GM15510 (cell line): ENCODE measurements at regions not wholly inside any gene's neighbourhood (a gene's known extent, or its start where the extent isn't known, plus 50 kb on each side); places are given as distances from the start of the nearest gene placed in this dataset.

Experiments used
- POLR2A ChIP-seq: IDR thresholded peaks from 3 replicates; pipeline ENCODE4 v1.6.1; 2011; ENCODE audit warnings: borderline replicate concordance; ENCODE audit not compliant: insufficient read length; ENCODE audit errors: extremely low read depth

DNA sequence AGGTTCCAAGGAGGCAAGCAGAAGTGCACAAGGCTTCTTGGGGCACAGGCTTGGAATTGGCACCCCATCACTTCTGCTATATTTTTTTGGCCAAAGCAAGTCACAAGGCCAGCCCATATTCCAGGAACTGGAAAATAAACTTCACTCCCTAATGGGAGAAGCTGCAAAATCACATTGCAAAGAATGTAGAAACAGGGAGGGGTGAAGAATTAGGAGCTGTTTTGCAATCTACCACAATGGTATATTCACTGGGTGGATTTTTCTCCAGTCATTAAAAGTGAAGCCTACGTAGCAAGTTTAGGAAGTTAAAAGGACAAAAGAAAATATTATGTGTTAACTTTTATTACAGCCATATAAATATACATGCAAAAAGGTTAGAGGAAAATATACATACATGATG lies 464.8 kb downstream of the COG6 start:
- TF ChIP-seq POLR2A = no peak

DNA sequence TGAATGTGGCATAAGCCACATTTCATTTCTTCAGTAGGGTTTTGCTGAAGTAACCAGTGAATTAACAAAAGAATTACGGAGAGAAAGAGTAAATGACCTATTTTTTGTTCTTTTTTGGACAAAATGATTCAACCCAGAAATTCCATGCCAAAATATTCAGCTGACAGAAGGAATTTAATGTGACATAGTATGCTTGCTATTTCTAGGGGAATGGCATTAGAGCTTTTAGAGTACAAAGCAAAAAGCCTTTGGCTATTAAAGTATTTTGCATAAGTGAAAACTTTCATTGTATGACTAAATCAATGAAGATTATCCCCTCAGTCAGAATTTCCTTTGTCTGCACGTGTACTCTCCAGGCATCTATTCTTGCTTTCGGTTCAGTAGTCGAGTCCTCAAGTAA lies 465.3 kb downstream of the COG6 start:
- TF ChIP-seq POLR2A = no peak

DNA sequence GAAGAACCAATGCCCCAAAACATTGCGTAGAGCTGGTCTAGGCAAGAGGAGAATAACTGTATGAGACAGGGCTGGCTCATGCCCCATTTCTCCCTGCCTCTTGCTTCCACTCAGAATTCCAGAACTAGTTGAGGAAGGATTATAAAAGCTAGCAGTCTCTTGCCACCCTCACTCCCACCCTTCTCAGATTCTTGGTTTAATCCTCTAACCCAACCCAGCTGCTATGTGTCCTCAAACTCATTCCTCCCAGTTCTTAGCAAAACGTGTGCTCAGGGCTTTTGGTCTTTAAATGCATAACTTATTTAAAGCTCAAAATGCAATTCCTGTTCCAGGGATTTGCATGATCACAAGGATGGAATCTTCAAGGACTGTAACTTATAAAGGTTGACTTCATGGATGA lies 466.3 kb downstream of the COG6 start:
- TF ChIP-seq POLR2A = no peak

DNA sequence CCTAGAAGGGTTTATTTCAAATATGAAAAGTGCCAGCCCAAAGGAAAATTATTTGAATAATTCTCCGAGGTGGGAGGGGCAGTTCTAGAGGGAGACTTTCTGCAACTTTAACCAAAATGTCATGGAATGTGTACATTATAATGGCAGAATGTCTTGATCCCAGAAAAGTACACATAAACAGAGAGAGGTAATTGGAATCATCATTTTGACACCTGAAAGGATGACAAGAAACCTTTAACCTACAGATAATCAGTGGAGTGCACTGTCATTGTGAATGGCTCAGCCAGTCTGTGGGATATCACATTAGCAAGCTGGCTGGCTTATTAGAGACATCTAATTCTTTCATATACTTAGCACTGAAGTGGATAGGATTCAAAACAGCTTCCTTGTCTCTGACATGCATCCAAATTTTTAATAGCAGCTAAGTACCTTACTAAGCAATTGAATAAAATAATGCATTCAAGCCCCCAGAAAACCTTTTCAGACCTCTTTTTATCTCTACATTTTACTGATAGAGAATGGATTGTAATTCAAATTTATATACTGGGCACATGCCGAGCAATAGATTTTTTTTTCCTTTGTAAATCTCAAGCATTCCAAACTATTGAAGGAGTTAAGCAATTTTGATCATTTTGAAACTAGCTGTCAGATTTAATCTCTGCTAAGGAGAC lies 468.6 kb downstream of the COG6 start:
- TF ChIP-seq POLR2A = no peak

DNA sequence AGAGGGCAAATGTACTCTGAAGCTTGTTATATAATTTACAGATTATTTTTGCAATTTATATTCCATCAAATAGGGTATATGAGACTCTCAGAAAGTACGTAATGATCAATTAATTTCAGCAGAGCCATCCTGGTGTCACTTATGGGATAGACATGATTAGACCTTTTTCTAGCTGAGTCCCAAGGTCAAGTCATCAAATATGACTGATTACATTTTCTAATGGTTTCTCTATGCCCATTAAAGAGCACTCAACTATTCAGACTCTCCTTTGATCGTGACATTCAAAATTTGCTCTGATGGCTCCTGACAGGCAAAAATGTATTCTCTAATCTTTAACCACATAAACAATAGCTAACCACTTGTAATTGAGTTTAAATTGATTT lies 469.2 kb downstream of the COG6 start:
- TF ChIP-seq POLR2A = no peak

DNA sequence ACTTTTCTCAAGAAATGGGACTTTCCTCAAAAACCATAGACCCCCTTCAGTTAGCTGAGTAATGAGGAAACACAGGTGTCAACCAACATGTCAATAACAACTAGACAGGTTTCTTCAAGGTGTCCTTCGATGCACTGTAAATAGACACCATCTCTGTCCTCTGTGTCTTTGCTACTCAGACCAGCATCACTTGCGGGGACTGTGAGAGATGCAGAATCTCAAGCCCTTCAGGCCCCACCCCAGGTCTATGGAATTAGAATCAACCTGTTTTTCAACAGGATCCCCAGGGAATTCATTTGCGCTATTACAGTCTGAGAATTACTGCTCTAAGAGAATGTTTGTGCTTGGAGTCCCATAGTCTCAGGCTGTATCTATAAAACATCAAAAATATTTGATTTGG lies 469.9 kb downstream of the COG6 start:
- no peak for TF ChIP-seq POLR2A

DNA sequence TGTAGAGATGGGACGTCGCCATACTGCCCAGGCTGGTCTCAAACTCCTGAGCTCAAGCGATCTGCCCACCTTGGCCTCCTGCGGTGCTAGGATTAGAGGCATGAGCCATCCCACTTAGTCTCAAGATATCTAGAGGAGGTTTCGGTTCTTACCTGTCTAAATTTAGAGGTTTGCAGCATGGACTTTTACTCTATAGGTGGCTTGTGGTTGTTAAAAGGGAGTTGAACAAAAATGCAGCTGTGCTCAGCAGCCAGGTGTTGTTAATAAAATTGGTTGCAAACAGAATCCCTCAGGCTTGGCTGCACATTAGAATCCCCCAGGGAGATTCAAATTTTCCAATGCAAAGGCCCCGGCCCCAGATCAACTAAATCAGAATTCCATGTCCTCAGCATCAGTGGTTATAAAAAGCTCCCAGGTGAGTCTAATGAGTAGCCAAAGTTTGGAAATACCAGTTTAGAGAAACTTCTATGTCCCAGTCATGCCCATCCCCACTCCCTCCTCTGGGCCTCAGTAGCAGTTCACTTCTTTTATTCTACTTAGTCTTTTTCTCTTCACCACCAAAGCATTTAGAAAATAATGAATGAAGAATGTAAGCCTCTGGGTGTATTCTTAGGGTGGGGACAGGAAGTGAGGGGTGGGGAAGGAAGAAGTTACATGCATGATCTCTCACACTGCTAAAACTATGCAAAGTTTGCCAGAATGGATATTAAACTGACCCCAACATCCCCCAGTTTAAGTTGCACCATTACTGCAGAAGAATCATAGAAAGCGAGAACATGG lies 471.0 kb downstream of the COG6 start:
- no peak for TF ChIP-seq POLR2A

DNA sequence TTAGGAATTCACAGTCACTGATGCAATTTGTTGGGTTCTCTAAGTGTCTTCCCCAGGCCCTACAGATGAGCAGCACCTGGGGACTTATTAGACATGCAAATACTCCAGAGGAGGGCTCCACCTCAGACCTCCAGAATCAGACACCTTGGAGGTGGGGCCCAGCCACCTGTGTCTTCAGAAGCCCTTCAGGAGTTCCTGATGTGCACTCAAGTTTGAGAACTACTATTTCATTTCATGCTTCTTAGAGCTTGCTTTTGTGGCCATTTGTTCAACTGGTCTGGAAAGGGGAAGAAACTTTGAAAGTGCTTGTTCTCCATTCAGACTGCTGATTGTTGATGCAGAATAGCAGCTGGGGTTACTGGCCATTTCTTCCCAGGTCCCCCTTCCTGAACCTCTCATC lies 472.0 kb downstream of the COG6 start:
- no peak for TF ChIP-seq POLR2A

DNA sequence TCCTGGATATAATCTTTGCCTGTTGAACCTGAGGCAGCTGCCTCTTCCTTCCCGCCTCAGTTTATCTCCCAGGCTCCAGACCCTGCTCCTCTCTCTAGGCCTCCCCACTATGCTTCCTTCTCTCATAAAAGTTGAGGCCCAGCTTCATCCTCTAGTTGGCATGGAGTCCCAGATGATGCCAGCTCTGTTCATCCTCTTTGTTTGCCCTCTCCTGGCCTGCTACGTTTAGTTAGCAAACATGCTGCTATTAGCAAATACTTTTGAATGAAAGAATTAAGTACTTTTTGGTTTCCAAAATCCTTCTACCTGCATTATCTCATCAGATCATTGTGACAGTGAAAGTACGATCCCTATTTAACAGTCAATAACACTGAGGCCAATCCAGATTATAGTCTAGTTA lies 472.5 kb downstream of the COG6 start:
- TF ChIP-seq POLR2A = no peak

DNA sequence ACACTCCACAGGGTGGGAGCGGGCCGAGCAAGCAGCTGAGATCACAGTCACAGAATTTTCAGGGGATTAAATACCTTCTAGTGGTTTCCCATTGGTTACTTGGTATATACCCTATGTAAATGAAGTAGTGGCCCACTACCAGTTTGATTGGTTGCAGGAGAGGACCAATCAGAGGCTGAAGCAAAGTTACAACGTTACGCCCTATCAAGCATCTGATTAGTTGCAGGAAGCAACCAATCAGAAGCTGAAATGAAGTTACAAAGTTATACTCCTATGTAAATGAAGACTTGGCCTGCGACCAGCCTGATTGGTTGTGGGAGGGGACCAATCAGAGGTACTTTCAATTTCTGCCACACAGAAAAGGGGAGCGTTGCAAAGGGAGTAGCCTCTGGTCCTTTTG lies 474.0 kb downstream of the COG6 start:
- no peak for TF ChIP-seq POLR2A

DNA sequence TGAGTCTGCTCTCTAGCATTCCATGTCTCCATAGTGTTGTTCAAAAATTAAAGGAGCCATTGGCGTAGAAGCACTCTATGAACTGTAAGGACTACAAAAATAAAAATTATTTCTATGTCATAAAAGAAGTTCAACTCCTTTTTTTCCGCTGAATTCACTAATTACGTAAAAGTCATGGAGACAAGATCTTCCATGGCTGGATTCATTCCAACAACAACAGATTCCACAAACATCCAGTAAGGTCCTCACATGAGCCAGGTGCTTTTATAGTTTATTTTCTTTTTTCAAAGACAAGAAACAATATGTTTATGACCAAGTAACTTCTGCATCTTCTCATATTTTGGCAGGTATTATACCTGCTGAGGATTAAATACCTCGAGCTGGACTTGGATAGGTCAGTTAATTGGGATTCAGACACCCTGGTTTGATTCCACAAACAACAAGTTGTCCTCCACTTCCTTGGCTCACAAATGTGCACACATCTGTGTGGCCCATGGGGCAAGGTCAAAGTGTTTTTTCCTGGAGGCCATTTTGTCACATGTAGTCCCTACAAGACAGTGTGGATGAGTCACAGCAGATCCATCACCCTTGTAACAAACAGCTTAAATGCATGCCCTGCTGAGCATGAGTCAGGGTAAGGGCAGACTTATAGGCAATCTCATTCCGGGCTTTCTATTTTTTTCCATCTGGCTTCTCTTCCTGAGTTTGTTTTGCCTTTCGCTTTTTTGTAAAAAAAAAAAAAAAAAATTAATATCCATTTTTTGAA lies 475.6 kb downstream of the COG6 start:
- TF ChIP-seq POLR2A = no peak

DNA sequence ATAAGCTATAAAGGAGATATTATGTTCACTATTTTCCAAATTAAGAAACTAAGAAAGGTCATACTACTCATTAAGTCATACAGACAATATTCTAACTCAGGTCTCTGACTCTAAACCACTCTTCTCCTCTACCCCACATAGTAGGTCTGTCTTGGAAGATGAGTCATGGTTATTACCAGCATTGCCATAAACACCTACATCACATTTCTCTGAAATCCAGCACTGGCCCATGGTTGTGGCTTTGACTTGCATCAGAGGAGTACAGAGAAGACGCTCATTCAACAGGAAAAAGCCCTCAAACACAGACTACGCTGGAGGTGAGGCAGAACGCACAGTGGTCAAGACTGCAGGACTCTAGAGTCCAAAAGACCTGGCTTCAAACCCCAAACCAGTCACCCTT lies 476.8 kb downstream of the COG6 start:
- no peak for TF ChIP-seq POLR2A

DNA sequence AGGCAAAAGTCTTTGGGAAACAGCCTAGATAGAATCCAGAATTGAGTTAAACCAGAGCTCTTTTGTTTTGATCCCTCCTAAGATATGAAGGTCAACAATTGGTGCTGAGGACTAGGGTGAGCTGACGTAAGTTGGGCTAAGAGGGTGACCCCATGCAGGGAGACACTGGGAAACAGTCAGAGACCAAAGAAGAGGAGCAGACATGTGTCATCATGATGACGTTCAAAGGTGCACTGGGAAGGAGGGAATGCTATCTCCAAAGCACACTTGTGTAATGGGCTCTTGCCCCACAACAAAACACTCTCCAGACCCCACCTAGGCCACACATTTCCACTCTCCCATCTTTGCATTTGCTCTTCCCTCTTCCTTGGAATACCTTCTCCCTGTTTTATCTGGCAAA lies 481.4 kb downstream of the COG6 start:
- no peak for TF ChIP-seq POLR2A

DNA sequence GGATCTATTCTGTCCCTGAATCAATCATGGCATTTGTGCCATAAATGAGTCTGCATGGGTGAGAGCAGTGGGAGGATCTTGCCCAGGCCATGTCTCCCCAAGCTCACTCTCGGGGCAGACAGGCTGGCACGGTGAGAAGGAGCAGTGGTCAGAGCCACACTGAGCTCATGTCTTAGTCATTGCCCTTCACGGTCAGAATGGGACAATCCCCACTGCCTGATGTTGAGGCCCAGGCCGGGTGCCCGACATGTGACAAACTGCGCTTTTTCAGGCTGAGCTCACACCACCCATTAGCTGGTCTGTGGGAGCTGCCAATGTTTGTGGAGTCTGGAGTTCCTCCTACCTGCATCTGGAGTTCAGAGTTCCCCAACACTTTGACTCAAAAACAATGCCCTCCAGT lies 481.9 kb downstream of the COG6 start:
- no peak for TF ChIP-seq POLR2A

DNA sequence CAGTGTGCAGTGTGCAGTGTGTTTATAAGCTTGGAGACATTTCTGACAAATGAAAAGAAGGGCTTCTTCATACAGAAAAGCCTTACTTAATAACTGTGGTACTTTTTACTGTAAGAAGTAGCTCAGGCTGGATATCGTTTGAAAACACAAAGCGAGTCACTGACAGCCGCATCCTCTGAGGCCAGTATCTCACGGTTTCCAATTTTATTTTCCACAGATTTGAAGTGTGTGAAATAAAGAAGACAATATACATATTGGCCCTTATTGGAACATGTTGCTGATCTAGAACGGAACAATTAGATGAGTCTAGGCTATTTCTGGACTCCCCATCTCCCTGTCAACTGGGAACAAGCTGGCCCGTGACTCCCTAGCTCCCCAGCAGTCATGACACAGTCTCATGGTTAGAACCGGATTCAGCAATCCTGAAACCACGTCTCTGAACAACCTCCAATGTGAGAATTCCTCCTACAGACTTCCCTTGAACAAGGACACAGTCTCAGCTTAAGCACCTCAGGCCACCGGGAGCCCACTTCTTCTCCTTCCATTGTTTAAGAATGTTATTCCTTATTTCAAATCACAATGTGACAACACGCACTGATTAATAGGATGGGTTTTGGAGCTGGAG lies 484.5 kb downstream of the COG6 start:
- no peak for TF ChIP-seq POLR2A
